Spleen (tissue), 11 donors: ENCODE measurements at regions not wholly inside any gene's neighbourhood (a gene's known extent, or its start where the extent isn't known, plus 50 kb on each side); places are given as distances from the start of the nearest gene placed in this dataset.

Experiments
- DNase-seq: peaks from one replicate; pipeline ENCODE4 v3.0.0-alpha.2; 2020
- H3K27ac ChIP-seq, 8 donors: fragments of 200-600 bp; sonication (generic) in 7 of 8; 1 replicate in 4 of 8; 2 replicates in 4 of 8; pipeline versions ENCODE4 v1.5.0 to v1.8.0; 2016 to 2021; ENCODE audit warnings: inconsistent platforms in 4 of 8, mild to moderate bottlenecking in 4 of 8, moderate library complexity in 1 of 8
- H3K27me3 ChIP-seq, 7 donors: fragments of 200-600 bp; sonication (generic) in 6 of 7; replicated peaks in 1 of 7; 1 replicate in 4 of 7; 2 replicates in 3 of 7; pipeline versions ENCODE4 v1.5.0 to v1.8.0; 2016 to 2021; ENCODE audit warnings: inconsistent platforms in 3 of 7, mild to moderate bottlenecking in 1 of 7
- H3K36me3 ChIP-seq, 6 donors: fragments of 200-600 bp; sonication (generic) in 5 of 6; 1 replicate in 4 of 6; 2 replicates in 2 of 6; pipeline versions ENCODE4 v1.5.0 to v1.8.0; 2016 to 2021; ENCODE audit warnings: inconsistent platforms in 2 of 6
- H3K4me1 ChIP-seq, 6 donors: fragments of 200-600 bp; sonication (generic) in 5 of 6; 1 replicate in 3 of 6; 2 replicates in 3 of 6; pipeline versions ENCODE4 v1.5.0 to v1.8.0; 2016 to 2021; ENCODE audit warnings: inconsistent platforms in 3 of 6
- H3K4me3 ChIP-seq, 8 donors: fragments of 200-600 bp; sonication (generic) in 7 of 8; 1 replicate in 4 of 8; 2 replicates in 4 of 8; pipeline versions ENCODE4 v1.5.0 to v1.8.0; 2016 to 2021; ENCODE audit warnings: inconsistent platforms in 4 of 8, mild to moderate bottlenecking in 4 of 8, moderate library complexity in 2 of 8
- H3K9me3 ChIP-seq, 8 donors: fragments of 200-600 bp; sonication (generic) in 7 of 8; 1 replicate in 4 of 8; 2 replicates in 4 of 8; pipeline versions ENCODE4 v1.5.0 to v1.8.0; 2016 to 2021; ENCODE audit warnings: inconsistent platforms in 4 of 8
- CTCF ChIP-seq, 11 experiments: fragments of 200-600 bp in 7 of 11; fragments of 450-650 bp in 4 of 11; sonication (generic) in 4 of 11; IDR thresholded peaks in 8 of 11; conservative IDR thresholded peaks in 3 of 11; 1 replicate in 7 of 11; 2 replicates in 4 of 11; pipeline versions ENCODE4 v1.4.0 to v1.8.0; 2016 to 2021; ENCODE audit warnings: antibody characterized with exemption in 11 of 11, inconsistent platforms in 4 of 11, mild to moderate bottlenecking in 1 of 11
- POLR2A ChIP-seq, 3 donors: fragments of 450-650 bp; IDR thresholded peaks; one replicate each; pipeline ENCODE4 v1.5.1; 2017; ENCODE audit warnings: antibody characterized with exemption in 3 of 3, mild to moderate bottlenecking in 1 of 3
- POLR2AphosphoS5 ChIP-seq, 3 donors: sonication (generic); formaldehyde crosslinking; IDR thresholded peaks; one replicate each; pipeline ENCODE4 v1.5.1; 2017; ENCODE audit warnings: antibody characterized with exemption in 3 of 3
- WGBS, 5 donors: extraction: QIAGEN DNeasy Blood & Tissue Kit in 3 of 5; methylation state at CpG; one replicate each; pipeline versions ENCODE4 v1.1.5 to v1.1.7; 2013 to 2018; 5-methylcytosine and 5-hydroxymethylcytosine counted together
- intact Hi-C: fragments of 100-400 bp; cut with DNase I; formaldehyde crosslinking; loops from one replicate; pipeline ENCODE4 v1.15.0; 2023; ENCODE audit warnings: low total_unique reads
- donor health status: healthy with polysubstance abuse.
- donor health status: DM: no; HTN: no; CAD: no; lungs with moderate emphysema.
- donor health status: DM: no; HTN: no; CAD: no.
- donor health status: Bipolar disorder and iron deficiency.
- donor health status: healthy.
- donor health status: DM: no; HTN: no; CAD: no.
- donor health status: DM: yes; HTN: yes; CAD: no.

GRCh38 chr12:92551210-92551609 lies 151.6 kb upstream of the PLEKHG7 start:
- Histone ChIP-seq H3K36me3 (no peaks in the 10 kb centered on the region), H3K4me3 (no peak overlapping the region), H3K9me3 (no peaks in the 10 kb centered on the region), H3K4me1 (peaks cover 19 to 48% (median 34%) of the 10 kb centered on the region in 6 donors), H3K27ac (peak overlapping the region in 3 of 8 donors; percentile 29 to 74 (median 67)), H3K27me3 (no peaks in the 10 kb centered on the region)
- 93 to 97% (median 95%) methylated on average over 3 of the region's 3 CpGs for WGBS, 5 donors
- no peak for TF ChIP-seq POLR2AphosphoS5 (IDR thresholded peaks at IDR 0.05)
- no peak for DNase-seq
- intact Hi-C loops, result no loop called here

GRCh38 chr12:92550661-92551060 lies 152.1 kb upstream of the PLEKHG7 start:
- no peak for DNase-seq
- intact Hi-C loops, result no loop called here
- Histone ChIP-seq H3K27ac (no peak overlapping the region), H3K4me1 (peaks cover 18 to 42% (median 29%) of the 10 kb centered on the region in 6 donors), H3K27me3 (no peaks in the 10 kb centered on the region), H3K9me3 (no peaks in the 10 kb centered on the region), H3K36me3 (no peaks in the 10 kb centered on the region), H3K4me3 (no peak overlapping the region)
- TF ChIP-seq POLR2AphosphoS5 (IDR thresholded peaks at IDR 0.05) (no peak), POLR2A (IDR thresholded peaks at IDR 0.05) (no peak)

- H3K36me3 ChIP-seq, result no peaks in the 10 kb centered on the region
- H3K27ac ChIP-seq, result no peak overlapping the region
- H3K27me3 ChIP-seq, result no peaks in the 10 kb centered on the region
- H3K4me1 ChIP-seq, result peaks cover 14 to 38% (median 25%) of the 10 kb centered on the region in 6 donors
- intact Hi-C loops, result no loop called here
- H3K4me3 ChIP-seq, result no peak overlapping the region
- TF ChIP-seq CTCF (IDR thresholded peaks at IDR 0.05 in 8 of 11, conservative IDR thresholded peaks at IDR 0.05 in 3 of 11) (no peak), POLR2A (IDR thresholded peaks at IDR 0.05) (no peak), POLR2AphosphoS5 (IDR thresholded peaks at IDR 0.05) (no peak)
- DNase-seq, result no peak
- H3K9me3 ChIP-seq, result no peaks in the 10 kb centered on the region
Measured at GRCh38 chr12:92550254-92550653, 152.5 kb upstream of the PLEKHG7 start.

- intact Hi-C loops, result no loop called here
- Histone ChIP-seq H3K4me3 (no peak overlapping the region), H3K27ac (no peak overlapping the region), H3K36me3 (no peaks in the 10 kb centered on the region), H3K4me1 (peaks cover 8 to 32% (median 18%) of the 10 kb centered on the region in 6 donors), H3K27me3 (no peaks in the 10 kb centered on the region), H3K9me3 (no peaks in the 10 kb centered on the region)
- DNase-seq, result no peak
- TF ChIP-seq POLR2AphosphoS5 (IDR thresholded peaks at IDR 0.05), result no peak
Measured at GRCh38 chr12:92549516-92549915, 153.3 kb upstream of the PLEKHG7 start.

GRCh38 chr12:92547906-92548305 lies 154.9 kb upstream of the PLEKHG7 start:
- H3K9me3 ChIP-seq, result no peaks in the 10 kb centered on the region
- H3K4me1 ChIP-seq, result peaks cover 0 to 31% (median 16%) of the 10 kb centered on the region in 6 donors
- no peaks in the 10 kb centered on the region for H3K27me3 ChIP-seq
- H3K27ac ChIP-seq, result no peak overlapping the region
- TF ChIP-seq POLR2A (IDR thresholded peaks at IDR 0.05) (no peak), CTCF (IDR thresholded peaks at IDR 0.05 in 8 of 11, conservative IDR thresholded peaks at IDR 0.05 in 3 of 11) (no peak), POLR2AphosphoS5 (IDR thresholded peaks at IDR 0.05) (no peak)
- no peak for DNase-seq
- no peaks in the 10 kb centered on the region for H3K36me3 ChIP-seq
- H3K4me3 ChIP-seq, result no peak overlapping the region
- WGBS, 5 donors, result 85 to 98% (median 93%) methylated on average over 2 of the region's 2 CpGs
- intact Hi-C loops, result no loop called here

GRCh38 chr12:92547420-92547819 lies 155.4 kb upstream of the PLEKHG7 start:
- peaks cover 0 to 26% (median 15%) of the 10 kb centered on the region in 6 donors for H3K4me1 ChIP-seq
- no peaks in the 10 kb centered on the region for H3K27me3 ChIP-seq
- no peaks in the 10 kb centered on the region for H3K9me3 ChIP-seq
- intact Hi-C loops, result no loop called here
- no peak for TF ChIP-seq POLR2A (IDR thresholded peaks at IDR 0.05)
- no peak for TF ChIP-seq POLR2AphosphoS5 (IDR thresholded peaks at IDR 0.05)
- no peak for TF ChIP-seq CTCF (IDR thresholded peaks at IDR 0.05 in 8 of 11, conservative IDR thresholded peaks at IDR 0.05 in 3 of 11)
- 92 to 98% (median 95%) methylated on average over 3 of the region's 3 CpGs for WGBS, 5 donors
- H3K27ac ChIP-seq, result no peak overlapping the region
- no peaks in the 10 kb centered on the region for H3K36me3 ChIP-seq
- DNase-seq, result no peak
- H3K4me3 ChIP-seq, result no peak overlapping the region
